Loucy (cell line): ENCODE measurements at regions not wholly inside any gene's neighbourhood (a gene's known extent, or its start where the extent isn't known, plus 50 kb on each side); places are given as distances from the start of the nearest gene placed in this dataset.

ENCODE experiments used
- H2AFZ ChIP-seq: fragments of 200-600 bp; sonication (generic); 2 replicates; pipeline ENCODE4 v1.6.0; 2016; ENCODE audit warnings: antibody characterized with exemption, mild to moderate bottlenecking, low read length, moderate library complexity
- H3F3A ChIP-seq: fragments of 200-600 bp; 2 replicates; pipeline ENCODE4 v1.6.0; 2016; ENCODE audit warnings: antibody characterized with exemption, low read depth, mild to moderate bottlenecking
- H3K27me3 ChIP-seq: fragments of 200-600 bp; sonication (generic); 2 replicates; pipeline ENCODE4 v1.6.1; 2014; ENCODE audit warnings: low read length, mild to moderate bottlenecking; ENCODE audit not compliant: insufficient read depth, poor library complexity, severe bottlenecking
- H3K36me3 ChIP-seq: fragments of 200-600 bp; sonication (generic); 2 replicates; pipeline ENCODE4 v1.6.1; 2016; ENCODE audit warnings: low read length; ENCODE audit not compliant: insufficient read depth
- H3K4me1 ChIP-seq: fragments of 200-600 bp; sonication (generic); 2 replicates; pipeline ENCODE4 v1.5.1; 2014; ENCODE audit warnings: low read length, mild to moderate bottlenecking; ENCODE audit not compliant: insufficient read depth, poor library complexity, severe bottlenecking
- H3K4me2 ChIP-seq: fragments of 200-600 bp; sonication (generic); 2 replicates; pipeline ENCODE4 v1.6.0; 2014; ENCODE audit warnings: antibody characterized with exemption, low read length, low read depth, mild to moderate bottlenecking; ENCODE audit not compliant: poor library complexity, severe bottlenecking
- H3K4me3 ChIP-seq: fragments of 200-600 bp; sonication (generic); 2 replicates; pipeline ENCODE4 v1.5.1; 2014; ENCODE audit warnings: low read length, mild to moderate bottlenecking, mixed read lengths; ENCODE audit not compliant: poor library complexity, severe bottlenecking
- H3K79me2 ChIP-seq: fragments of 200-600 bp; sonication (generic); 2 replicates; pipeline ENCODE4 v1.6.1; 2014; ENCODE audit warnings: low read length; ENCODE audit not compliant: insufficient read depth
- H3K9ac ChIP-seq: fragments of 200-600 bp; sonication (generic); 2 replicates; pipeline ENCODE4 v1.6.0; 2014; ENCODE audit warnings: mild to moderate bottlenecking, low read depth, low read length, moderate library complexity; ENCODE audit not compliant: poor library complexity, severe bottlenecking
- H3K9me2 ChIP-seq: fragments of 200-600 bp; sonication (generic); replicated peaks from 2 replicates; pipeline ENCODE4 v1.6.1; 2016; ENCODE audit warnings: low read depth, low read length, mixed read lengths
- H3K9me3 ChIP-seq: fragments of 200-600 bp; sonication (generic); 2 replicates; pipeline ENCODE4 v1.6.1; 2014; ENCODE audit warnings: mild to moderate bottlenecking, antibody characterized with exemption, low read length, low read depth; ENCODE audit not compliant: insufficient read depth
- H4K20me1 ChIP-seq: fragments of 200-600 bp; sonication (generic); 2 replicates; pipeline ENCODE4 v1.6.0; 2014; ENCODE audit warnings: antibody characterized with exemption, low read length, mild to moderate bottlenecking; ENCODE audit not compliant: insufficient read depth, poor library complexity, severe bottlenecking
- EZH2phosphoT487 ChIP-seq: fragments of 200-600 bp; IDR thresholded peaks from 2 replicates; pipeline ENCODE4 v1.6.1; 2018; ENCODE audit warnings: antibody characterized with exemption, mild to moderate bottlenecking, moderate library complexity, borderline replicate concordance
- TF ChIP-seq, protein P1 (sequence below): fragments of 200-600 bp; sonication (generic); conservative IDR thresholded peaks from 2 replicates; pipeline ENCODE4 v1.5.1; 2014; ENCODE audit warnings: mild to moderate bottlenecking, antibody characterized with exemption, low read length

DNA sequence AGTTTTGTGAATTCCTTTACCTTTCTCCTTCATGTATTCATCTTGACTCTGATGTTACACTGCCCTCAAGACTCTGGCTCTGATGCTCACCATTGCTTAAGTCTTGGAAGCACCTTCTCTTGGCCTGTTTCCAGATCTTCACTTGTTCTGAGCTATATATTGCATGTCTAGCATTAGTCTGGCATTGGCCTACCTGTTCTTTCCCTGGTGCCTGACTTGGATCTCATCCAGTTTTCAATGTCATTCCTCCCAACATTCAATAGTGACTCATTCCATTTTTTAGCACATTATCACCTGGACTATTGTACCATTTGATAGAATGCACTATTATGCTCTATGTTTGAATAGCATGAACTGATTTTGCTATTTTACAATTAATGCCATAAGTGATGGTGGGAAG, 127.3 kb upstream of the NYAP2 start:
- Histone ChIP-seq H3K9ac (no peak overlapping the region), H2AFZ (no peak overlapping the region), H3K4me3 (no peak overlapping the region), H3K4me2 (no peak overlapping the region), H3F3A (no peaks in the 10 kb centered on the region), H3K36me3 (no peaks in the 10 kb centered on the region), H3K9me2 (no peaks in the 10 kb centered on the region), H3K79me2 (no peaks in the 10 kb centered on the region), H3K27me3 (no peaks in the 10 kb centered on the region), H3K9me3 (no peaks in the 10 kb centered on the region), H3K4me1 (no peaks in the 10 kb centered on the region), H4K20me1 (no peaks in the 10 kb centered on the region)
- no peak for TF ChIP-seq EZH2phosphoT487
- TF ChIP-seq, protein P1, sequence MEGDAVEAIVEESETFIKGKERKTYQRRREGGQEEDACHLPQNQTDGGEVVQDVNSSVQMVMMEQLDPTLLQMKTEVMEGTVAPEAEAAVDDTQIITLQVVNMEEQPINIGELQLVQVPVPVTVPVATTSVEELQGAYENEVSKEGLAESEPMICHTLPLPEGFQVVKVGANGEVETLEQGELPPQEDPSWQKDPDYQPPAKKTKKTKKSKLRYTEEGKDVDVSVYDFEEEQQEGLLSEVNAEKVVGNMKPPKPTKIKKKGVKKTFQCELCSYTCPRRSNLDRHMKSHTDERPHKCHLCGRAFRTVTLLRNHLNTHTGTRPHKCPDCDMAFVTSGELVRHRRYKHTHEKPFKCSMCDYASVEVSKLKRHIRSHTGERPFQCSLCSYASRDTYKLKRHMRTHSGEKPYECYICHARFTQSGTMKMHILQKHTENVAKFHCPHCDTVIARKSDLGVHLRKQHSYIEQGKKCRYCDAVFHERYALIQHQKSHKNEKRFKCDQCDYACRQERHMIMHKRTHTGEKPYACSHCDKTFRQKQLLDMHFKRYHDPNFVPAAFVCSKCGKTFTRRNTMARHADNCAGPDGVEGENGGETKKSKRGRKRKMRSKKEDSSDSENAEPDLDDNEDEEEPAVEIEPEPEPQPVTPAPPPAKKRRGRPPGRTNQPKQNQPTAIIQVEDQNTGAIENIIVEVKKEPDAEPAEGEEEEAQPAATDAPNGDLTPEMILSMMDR: no peak

DNA sequence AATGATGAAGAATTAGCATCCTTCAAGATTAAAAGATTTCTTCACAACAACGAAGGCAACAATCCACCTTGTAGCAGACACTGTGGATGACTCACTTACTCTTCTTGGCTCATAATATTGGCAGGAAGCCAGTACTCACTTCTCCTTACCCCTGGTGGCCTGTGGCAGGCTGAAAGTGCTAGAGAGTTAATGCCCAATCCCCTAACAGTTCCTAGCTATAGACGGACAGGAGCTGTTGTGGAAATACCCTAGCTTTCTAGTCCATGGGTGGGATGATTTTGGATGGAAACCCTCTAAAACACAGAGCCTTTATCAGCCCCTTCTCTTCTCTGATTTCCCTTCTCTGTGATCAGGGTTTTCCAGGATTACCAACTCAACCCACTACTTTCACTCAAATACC, 128.6 kb upstream of the NYAP2 start:
- Histone ChIP-seq H3K4me1 (no peaks in the 10 kb centered on the region), H3K79me2 (no peaks in the 10 kb centered on the region), H4K20me1 (no peaks in the 10 kb centered on the region), H2AFZ (no peak overlapping the region), H3K9me3 (no peaks in the 10 kb centered on the region), H3K4me2 (no peak overlapping the region), H3K9ac (no peak overlapping the region), H3K9me2 (no peaks in the 10 kb centered on the region), H3K27me3 (no peaks in the 10 kb centered on the region), H3F3A (no peaks in the 10 kb centered on the region), H3K36me3 (no peaks in the 10 kb centered on the region), H3K4me3 (no peak overlapping the region)
- TF ChIP-seq EZH2phosphoT487: no peak
- TF ChIP-seq, protein P1: no peak

DNA sequence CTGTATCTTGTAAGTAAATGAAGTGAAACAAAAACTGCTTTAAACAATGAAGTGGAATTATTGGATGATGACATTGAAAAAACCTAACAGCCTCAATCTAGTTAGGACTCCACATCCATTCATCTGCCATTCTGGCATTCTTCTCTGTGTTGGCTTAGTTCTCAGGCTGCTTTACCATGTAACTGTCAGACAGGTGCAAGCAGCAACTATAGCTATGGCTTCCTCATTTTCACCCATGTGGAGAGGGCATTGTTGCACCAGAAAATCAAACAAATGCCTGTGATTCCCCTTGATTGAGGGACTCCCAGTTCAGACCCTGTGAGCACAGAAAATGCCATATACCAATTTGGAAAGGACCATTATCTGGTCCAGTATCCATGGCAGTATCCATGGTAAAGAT, 129.5 kb upstream of the NYAP2 start:
- Histone ChIP-seq H4K20me1 (no peaks in the 10 kb centered on the region), H3K27me3 (no peaks in the 10 kb centered on the region), H3K4me1 (no peaks in the 10 kb centered on the region), H3K9ac (no peak overlapping the region), H3K9me2 (no peaks in the 10 kb centered on the region), H3K9me3 (no peaks in the 10 kb centered on the region), H3K4me3 (no peak overlapping the region), H3K79me2 (no peaks in the 10 kb centered on the region), H3K36me3 (no peaks in the 10 kb centered on the region), H2AFZ (no peak overlapping the region), H3K4me2 (no peak overlapping the region), H3F3A (no peaks in the 10 kb centered on the region)
- TF ChIP-seq, protein P1: no peak
- TF ChIP-seq EZH2phosphoT487: no peak
